COLO829 (cell line): ENCODE measurements at regions not wholly inside any gene's neighbourhood (a gene's known extent, or its start where the extent isn't known, plus 50 kb on each side); places are given as distances from the start of the nearest gene placed in this dataset.

Experiments
- DNase-seq: peaks from one replicate; pipeline ENCODE4 v3.0.0; 2012; ENCODE audit warnings: low spot score

GRCh38 chr2:2926009-2926857 lies 451.4 kb downstream of the EIPR1 start:
- DNase-seq, result no peak

- no peak for DNase-seq
Observed at GRCh38 chr2:2922156-2922555, 455.5 kb downstream of the EIPR1 start.

GRCh38 chr2:2921011-2921720 lies 456.5 kb downstream of the EIPR1 start:
- no peak for DNase-seq

- DNase-seq, result no peak
Observed at GRCh38 chr2:2919574-2920365, 457.8 kb downstream of the EIPR1 start.

- DNase-seq, result no peak
Observed at GRCh38 chr2:2919026-2919425, 458.6 kb downstream of the EIPR1 start.

- no peak for DNase-seq
Observed at GRCh38 chr2:2916621-2917020, 461.0 kb downstream of the EIPR1 start.

- DNase-seq, result no peak
Observed at GRCh38 chr2:2914252-2914651, 463.4 kb downstream of the EIPR1 start.

- DNase-seq, result no peak
Observed at GRCh38 chr2:2913601-2914120, 464.0 kb downstream of the EIPR1 start.

GRCh38 chr2:2912731-2913130 lies 464.9 kb downstream of the EIPR1 start:
- DNase-seq, result no peak

GRCh38 chr2:2912293-2912692 lies 465.3 kb downstream of the EIPR1 start:
- DNase-seq, result no peak

- no peak for DNase-seq
Observed at GRCh38 chr2:2910259-2910658, 467.4 kb downstream of the EIPR1 start.

- no peak for DNase-seq
Observed at GRCh38 chr2:2909086-2910035, 468.3 kb downstream of the EIPR1 start.

- DNase-seq, result no peak
Observed at GRCh38 chr2:2906091-2906490, 471.5 kb downstream of the EIPR1 start.

GRCh38 chr2:2904721-2905350 lies 472.8 kb downstream of the EIPR1 start:
- no peak for DNase-seq

GRCh38 chr2:2902547-2903281 lies 474.9 kb downstream of the EIPR1 start:
- DNase-seq, result no peak

GRCh38 chr2:2901384-2902345 lies 476.0 kb downstream of the EIPR1 start:
- no peak for DNase-seq

GRCh38 chr2:2899826-2900225 lies 477.8 kb downstream of the EIPR1 start:
- DNase-seq, result no peak

- no peak for DNase-seq
Observed at GRCh38 chr2:2898744-2899143, 478.9 kb downstream of the EIPR1 start.

- DNase-seq, result no peak
Observed at GRCh38 chr2:2896643-2897042, 481.0 kb downstream of the EIPR1 start.
